Brain microvascular endothelial cell (primary cell): ENCODE measurements at regions not wholly inside any gene's neighbourhood (a gene's known extent, or its start where the extent isn't known, plus 50 kb on each side); places are given as distances from the start of the nearest gene placed in this dataset.
"Not testable (repeated sequence)": the region's sequence is repeated elsewhere in the genome, so short reads cannot be mapped to it uniquely, and the experiment has no call there.

ENCODE experiments used
- DNase-seq: peaks from one replicate; pipeline ENCODE4 v3.0.0-alpha.2; 2020
- H3K27ac ChIP-seq: fragments of 250-450 bp; sonication (Bioruptor Pico); 2 replicates; pipeline ENCODE4 v1.5.1; 2020; ENCODE audit warnings: mild to moderate bottlenecking, moderate library complexity
- H3K27me3 ChIP-seq: fragments of 250-450 bp; sonication (Bioruptor Pico); replicated peaks from 2 replicates; pipeline ENCODE4 v1.5.1; 2020; ENCODE audit warnings: mild to moderate bottlenecking
- H3K36me3 ChIP-seq: fragments of 250-450 bp; sonication (Bioruptor Pico); replicated peaks from 2 replicates; pipeline ENCODE4 v1.5.1; 2020; ENCODE audit warnings: mild to moderate bottlenecking
- H3K4me3 ChIP-seq: 2 replicates; pipeline ENCODE4 v1.5.1; 2011; ENCODE audit warnings: low read depth, mild to moderate bottlenecking, control low read depth, low read length, moderate library complexity
- in situ Hi-C: cut with HindIII; loops from 2 replicates; pipeline ENCODE4 v1.10.0; 2017; ENCODE audit warnings: low sequenced_read_pairs, low pct_ligation_motif_present
- TF ChIP-seq, protein P1 (sequence below): IDR thresholded peaks from 2 replicates; pipeline ENCODE4 v1.5.1; 2011; ENCODE audit warnings: low read depth, mild to moderate bottlenecking, moderate library complexity, low read length, control low read depth, inconsistent platforms; ENCODE audit errors: missing control alignments

DNA sequence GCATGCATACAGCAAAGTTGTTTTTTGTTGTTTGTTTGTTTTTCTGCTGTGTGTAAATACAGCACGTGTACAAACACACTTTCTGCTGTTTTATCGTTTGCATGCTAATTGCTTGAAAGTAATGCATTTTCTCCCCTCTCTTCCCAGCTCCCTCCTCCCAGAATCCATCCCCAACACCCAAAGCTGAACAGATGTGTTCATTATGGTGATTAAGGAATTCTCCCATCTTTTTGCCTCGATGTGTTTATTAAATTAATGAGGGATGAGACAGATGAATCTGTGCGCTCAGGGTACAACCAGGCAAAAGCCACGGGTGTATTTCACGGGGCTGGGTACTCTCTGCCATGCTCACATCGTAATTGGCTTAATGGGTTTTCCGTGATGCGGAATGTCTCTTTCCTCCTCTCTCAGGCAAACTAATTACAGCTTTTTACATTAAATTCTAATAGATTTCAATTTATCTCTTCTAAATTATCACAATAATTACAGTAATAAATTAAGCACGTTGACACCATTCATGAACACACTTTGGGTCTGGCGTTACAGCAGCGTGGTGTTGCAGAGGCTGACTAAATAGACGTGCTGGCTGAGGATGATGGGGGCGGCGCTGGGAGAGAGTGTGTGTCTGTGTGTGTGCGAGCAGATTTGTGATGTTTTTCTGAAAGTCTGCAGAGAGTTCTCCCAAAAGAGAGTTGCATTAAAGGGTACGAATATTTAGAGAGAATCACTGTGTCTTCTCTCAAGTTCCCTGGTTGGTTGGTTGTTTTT, 117.7 kb downstream of the CRLF2 start:
- DNase-seq, result no peak
- Histone ChIP-seq H3K4me3 (no peak overlapping the region), H3K27me3 (no peaks in the 10 kb centered on the region), H3K27ac (no peak overlapping the region), H3K36me3 (no peaks in the 10 kb centered on the region)
- TF ChIP-seq, protein P1, sequence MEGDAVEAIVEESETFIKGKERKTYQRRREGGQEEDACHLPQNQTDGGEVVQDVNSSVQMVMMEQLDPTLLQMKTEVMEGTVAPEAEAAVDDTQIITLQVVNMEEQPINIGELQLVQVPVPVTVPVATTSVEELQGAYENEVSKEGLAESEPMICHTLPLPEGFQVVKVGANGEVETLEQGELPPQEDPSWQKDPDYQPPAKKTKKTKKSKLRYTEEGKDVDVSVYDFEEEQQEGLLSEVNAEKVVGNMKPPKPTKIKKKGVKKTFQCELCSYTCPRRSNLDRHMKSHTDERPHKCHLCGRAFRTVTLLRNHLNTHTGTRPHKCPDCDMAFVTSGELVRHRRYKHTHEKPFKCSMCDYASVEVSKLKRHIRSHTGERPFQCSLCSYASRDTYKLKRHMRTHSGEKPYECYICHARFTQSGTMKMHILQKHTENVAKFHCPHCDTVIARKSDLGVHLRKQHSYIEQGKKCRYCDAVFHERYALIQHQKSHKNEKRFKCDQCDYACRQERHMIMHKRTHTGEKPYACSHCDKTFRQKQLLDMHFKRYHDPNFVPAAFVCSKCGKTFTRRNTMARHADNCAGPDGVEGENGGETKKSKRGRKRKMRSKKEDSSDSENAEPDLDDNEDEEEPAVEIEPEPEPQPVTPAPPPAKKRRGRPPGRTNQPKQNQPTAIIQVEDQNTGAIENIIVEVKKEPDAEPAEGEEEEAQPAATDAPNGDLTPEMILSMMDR, result no peak
- in situ Hi-C loops, result no loop called here

DNA sequence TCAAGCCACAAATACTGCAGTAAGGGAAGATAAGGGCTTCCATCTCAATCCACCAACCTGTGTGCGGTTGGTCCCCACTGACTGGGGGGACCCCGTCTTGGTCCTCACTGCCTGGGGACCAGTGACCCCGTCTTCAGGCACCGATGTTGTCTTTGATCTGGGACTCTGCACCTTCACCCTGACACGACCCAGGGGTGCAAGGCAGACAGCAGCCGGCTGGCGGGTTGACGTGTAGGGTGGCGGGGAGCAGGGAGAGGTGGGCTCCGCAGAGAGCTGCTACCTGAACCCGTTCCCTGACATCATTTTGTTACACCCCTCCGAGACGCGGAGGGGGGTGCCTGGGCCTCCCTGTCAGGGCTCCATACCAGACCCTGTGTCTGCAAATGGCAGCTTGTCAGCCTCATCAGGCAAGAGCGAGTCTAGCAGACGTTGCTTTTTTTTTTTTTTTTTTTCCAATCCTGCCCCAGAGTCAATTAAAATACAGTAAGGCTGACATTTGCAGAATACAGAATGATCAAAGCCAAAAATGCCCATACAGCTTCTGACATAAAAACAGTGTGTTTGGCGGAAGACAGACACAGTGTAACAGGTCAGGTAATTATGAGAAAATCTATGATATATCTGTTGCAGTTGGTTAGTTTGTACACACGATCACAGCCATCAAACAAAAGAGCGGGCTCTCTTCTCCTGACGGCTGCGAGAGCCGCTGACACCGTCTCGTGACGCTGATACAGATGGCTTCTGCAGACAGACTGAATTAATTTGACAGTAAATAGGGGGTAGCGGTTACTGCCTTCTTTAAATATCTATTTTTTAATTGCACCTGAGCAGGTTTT, 118.6 kb downstream of the CRLF2 start:
- Histone ChIP-seq H3K27me3 (no peaks in the 10 kb centered on the region), H3K27ac (no peak overlapping the region), H3K36me3 (no peaks in the 10 kb centered on the region), H3K4me3 (no peak overlapping the region)
- no peak for DNase-seq
- TF ChIP-seq, protein P1, result no peak
- in situ Hi-C loops, result no loop called here

DNA sequence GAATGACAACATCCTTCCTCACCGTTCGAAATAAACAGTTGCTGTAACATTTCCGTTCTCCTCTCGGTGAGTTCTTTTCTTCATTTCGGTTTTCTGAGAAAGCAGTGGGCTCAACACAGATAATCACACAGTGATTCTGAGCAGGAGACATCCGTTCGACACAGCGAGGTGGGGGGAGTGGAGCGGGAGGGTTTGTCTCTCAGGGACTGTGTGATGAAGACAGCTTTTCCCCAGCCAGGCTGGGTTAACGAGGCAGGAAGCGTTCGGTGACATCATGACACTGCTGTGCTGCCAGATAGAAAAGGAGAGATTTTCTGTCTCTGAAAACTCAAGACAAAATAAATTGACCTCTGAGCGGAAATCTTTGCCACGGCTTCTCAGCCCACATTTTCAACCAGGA, 119.3 kb downstream of the CRLF2 start:
- DNase-seq, result no peak
- in situ Hi-C loops, result no loop called here
- TF ChIP-seq, protein P1, result no peak
- no peak overlapping the region for H3K27ac ChIP-seq
- no peak overlapping the region for H3K4me3 ChIP-seq
- H3K27me3 ChIP-seq, result no peaks in the 10 kb centered on the region
- no peaks in the 10 kb centered on the region for H3K36me3 ChIP-seq

DNA sequence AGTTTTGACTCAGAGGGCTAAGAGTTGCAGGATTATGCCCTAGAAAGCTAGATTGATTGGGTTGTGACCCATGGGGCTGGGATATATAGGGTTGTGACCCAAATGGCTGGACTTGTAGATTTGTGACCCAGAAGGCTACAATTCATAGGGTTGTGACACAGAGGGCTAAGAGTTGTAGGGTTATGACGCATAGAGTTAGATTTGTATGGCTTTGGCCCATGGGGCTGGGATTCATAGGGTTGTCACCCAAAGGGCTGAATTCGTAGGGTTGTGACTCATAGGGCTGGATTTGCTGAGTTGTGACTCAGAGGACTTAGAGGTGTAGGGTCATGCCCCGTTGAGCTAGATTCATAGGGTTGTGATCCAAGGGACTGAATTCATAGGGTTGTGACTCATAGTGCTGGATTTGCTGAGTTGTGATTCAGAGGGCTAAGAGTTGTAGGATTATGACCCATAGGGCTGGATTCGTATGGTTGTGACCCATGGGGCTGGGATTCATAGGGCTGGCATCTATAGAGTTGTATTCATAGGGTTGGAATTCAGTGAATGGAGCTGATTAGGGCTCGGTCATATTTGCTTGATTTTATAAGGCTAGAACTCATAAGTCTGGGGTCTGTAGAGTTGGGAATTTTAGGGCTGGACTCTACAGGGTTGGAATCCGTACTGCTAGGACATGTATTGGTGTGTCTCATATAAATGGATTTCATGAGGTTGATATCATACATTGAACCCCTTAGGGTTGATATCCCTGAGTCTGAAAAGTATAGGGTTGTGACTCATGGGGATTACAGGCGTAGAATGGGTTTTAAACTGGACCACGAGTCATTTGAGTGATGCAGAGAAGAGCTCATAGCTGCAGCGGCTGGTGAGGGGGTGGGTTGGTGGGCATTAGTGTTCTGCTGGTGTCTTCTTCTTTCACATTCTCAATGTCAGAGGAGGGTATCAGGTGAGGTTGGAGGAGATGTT, 125.7 kb downstream of the CRLF2 start:
- Histone ChIP-seq H3K4me3 (no peak overlapping the region), H3K27ac (no peak overlapping the region), H3K27me3 (no peaks in the 10 kb centered on the region), H3K36me3 (no peaks in the 10 kb centered on the region)
- TF ChIP-seq, protein P1, result no peak
- in situ Hi-C loops, result no loop called here
- peak; percentile 4 for DNase-seq

DNA sequence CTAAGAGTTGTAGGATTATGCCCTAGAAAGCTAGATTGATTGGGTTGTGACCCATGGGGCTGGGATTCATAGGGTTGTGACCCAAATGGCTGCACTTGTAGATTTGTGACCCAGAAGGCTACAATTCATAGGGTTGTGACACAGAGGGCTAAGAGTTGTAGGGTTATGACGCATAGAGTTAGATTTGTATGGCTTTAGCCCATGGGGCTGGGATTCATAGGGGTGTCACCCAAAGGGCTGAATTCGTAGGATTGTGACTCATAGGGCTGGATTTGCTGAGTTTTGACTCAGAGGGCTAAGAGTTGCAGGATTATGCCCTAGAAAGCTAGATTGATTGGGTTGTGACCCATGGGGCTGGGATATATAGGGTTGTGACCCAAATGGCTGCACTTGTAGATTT, 126.6 kb downstream of the CRLF2 start:
- DNase-seq, H3K4me3 ChIP-seq, in situ Hi-C loops, H3K27me3 ChIP-seq, H3K36me3 ChIP-seq, H3K27ac ChIP-seq: not testable (repeated sequence)
